ENCODE measurements at regions not wholly inside any gene's neighbourhood (a gene's known extent, or its start where the extent isn't known, plus 50 kb on each side); places are given as distances from the start of the nearest gene placed in this dataset.

DNA sequence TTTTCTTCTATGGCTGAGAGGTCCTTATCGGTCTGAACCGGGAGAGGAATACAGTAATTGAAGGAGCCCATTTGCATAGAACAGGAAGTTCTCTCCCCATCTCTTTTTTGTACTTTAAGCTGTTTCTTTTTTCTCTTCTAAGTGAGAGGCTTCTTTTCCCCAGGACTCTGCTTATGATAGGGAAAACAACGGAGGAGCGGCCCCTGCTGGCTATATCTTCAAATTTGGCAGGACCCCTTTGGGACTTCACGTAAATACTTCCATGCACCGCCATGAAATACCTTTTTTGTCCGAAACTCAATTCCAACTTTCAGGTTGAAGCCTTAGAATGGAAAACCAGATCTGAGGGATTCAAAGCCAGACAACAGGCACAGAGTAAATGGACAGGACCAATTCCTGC is 1153.0 kb upstream of the INTU start:
- Histone ChIP-seq H3K27me3 (no peaks in the 10 kb centered on the region), H3K4me3 (no peak overlapping the region), H3K4me1 (no peaks in the 10 kb centered on the region), H3K9me3 (no peaks in the 10 kb centered on the region), H3K36me3 (no peaks in the 10 kb centered on the region), H3K27ac (no peak overlapping the region)
- DNase-seq, result no peak
- no peak for TF ChIP-seq POLR2A (IDR thresholded peaks at IDR 0.05)
- TF ChIP-seq, protein P1, sequence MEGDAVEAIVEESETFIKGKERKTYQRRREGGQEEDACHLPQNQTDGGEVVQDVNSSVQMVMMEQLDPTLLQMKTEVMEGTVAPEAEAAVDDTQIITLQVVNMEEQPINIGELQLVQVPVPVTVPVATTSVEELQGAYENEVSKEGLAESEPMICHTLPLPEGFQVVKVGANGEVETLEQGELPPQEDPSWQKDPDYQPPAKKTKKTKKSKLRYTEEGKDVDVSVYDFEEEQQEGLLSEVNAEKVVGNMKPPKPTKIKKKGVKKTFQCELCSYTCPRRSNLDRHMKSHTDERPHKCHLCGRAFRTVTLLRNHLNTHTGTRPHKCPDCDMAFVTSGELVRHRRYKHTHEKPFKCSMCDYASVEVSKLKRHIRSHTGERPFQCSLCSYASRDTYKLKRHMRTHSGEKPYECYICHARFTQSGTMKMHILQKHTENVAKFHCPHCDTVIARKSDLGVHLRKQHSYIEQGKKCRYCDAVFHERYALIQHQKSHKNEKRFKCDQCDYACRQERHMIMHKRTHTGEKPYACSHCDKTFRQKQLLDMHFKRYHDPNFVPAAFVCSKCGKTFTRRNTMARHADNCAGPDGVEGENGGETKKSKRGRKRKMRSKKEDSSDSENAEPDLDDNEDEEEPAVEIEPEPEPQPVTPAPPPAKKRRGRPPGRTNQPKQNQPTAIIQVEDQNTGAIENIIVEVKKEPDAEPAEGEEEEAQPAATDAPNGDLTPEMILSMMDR (IDR thresholded peaks at IDR 0.05), result no peak

DNA sequence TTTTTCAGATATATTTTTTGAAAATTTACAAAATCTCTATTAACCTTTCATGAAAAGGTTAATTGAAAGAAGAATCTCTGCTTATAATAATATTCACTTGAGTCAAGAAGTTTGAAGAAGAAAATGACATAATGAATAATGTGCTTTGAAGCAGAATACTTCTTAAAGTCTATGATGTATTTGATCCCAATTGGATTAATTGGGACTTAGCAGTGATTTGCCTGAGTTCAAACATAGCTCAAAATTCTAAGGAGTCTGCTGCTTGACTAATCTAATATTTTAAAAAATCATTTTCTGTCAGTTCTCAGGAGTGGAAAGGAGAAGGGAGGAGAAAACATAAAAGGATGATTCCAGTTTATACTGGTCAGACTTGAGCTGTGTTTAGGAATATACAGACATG is 1150.4 kb upstream of the INTU start:
- no peak overlapping the region for H3K27ac ChIP-seq
- no peak for TF ChIP-seq POLR2A (IDR thresholded peaks at IDR 0.05)
- TF ChIP-seq, protein P1 (IDR thresholded peaks at IDR 0.05), result no peak
- no peak overlapping the region for H3K4me3 ChIP-seq
- no peaks in the 10 kb centered on the region for H3K36me3 ChIP-seq
- no peaks in the 10 kb centered on the region for H3K9me3 ChIP-seq
- H3K27me3 ChIP-seq, result no peaks in the 10 kb centered on the region
- H3K4me1 ChIP-seq, result no peaks in the 10 kb centered on the region
- no peak for DNase-seq

DNA sequence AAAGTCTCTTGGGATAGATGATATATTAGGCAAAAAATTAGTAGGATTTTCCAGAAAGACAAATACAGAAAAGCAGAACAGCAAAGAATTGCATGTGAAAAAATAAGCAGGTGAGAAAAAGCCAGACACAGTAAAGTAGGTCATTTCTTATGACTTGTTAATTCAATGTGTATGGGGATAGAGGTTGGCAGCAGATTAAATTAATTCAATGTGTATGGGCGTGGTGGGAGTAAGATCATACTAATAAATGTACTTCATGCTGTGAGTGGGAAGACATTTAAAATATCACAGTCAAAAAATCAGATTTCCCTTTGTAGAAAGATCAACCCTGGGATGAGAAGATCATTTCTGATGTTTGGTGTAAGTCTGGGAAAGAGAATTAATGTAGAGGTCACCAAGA is 1146.4 kb upstream of the INTU start:
- TF ChIP-seq, protein P1 (IDR thresholded peaks at IDR 0.05), result no peak
- TF ChIP-seq POLR2A (IDR thresholded peaks at IDR 0.05), result no peak
- H3K9me3 ChIP-seq, result no peaks in the 10 kb centered on the region
- no peaks in the 10 kb centered on the region for H3K4me1 ChIP-seq
- H3K36me3 ChIP-seq, result no peaks in the 10 kb centered on the region
- H3K27me3 ChIP-seq, result no peaks in the 10 kb centered on the region
- no peak overlapping the region for H3K27ac ChIP-seq
- H3K4me3 ChIP-seq, result no peak overlapping the region
- no peak for DNase-seq

DNA sequence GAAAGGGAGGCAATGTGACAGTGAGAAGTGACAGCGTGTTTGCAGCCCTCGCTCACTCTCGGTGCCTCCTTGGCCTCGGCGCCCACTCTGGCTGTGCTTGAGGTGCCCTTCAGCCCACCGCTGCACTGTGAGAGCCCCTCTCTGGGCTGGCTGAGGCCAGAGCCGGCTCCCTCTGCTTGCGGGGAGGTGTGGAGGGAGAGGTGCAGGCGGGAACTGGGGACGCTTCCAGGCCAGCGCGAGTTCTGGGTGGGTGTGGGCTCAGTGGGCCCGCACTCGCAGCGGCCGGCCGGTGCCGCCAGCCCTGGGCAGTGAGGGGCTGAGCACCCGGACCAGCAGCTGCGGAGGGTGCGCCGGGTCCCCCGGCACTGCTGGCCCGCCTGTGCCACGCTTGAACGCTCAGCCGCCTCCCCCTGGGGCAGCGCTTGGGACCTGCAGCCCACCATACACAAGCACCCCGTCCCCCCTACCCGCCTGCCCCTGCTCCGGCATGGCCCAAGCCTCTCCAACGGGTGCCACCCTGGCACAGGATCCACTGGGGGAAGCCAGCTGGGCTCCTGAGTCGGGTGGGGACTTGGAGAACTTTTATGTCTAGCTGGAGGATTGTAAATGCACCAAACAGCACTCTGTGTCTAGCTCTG is 1142.8 kb upstream of the INTU start:
- Histone ChIP-seq H3K4me3 (no peak overlapping the region), H3K36me3 (no peaks in the 10 kb centered on the region), H3K27me3 (no peaks in the 10 kb centered on the region), H3K27ac (no peak overlapping the region), H3K4me1 (no peaks in the 10 kb centered on the region), H3K9me3 (no peaks in the 10 kb centered on the region)
- TF ChIP-seq, protein P1 (IDR thresholded peaks at IDR 0.05), result no peak
- no peak for TF ChIP-seq POLR2A (IDR thresholded peaks at IDR 0.05)
- no peak for DNase-seq

DNA sequence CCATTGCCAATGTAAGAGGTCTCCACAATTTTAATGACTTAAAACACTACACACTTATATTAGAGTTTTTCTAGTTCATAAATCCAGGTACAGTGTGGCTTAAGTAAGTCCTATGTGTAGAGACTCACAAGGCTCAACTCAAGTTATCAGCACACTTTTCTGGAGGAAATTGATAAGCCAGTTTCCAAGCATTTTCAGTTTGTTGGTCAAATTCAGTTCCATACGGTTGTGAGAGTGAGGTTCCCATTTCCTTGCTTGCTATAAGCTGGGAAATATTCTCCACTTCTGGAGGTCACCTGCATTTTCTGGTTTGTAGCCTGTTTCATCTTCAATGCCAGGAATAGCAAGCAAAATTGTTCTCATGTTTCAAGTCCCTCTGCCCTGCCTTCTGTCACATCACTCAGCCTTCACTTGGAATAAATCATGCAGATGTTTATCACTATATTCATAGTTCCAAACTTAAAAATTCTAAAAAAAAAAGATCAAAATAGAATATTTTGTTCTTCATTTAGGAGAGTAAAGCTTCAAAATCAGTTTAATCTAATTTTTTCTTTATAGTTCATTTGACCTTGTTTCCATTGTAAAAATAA is 1137.5 kb upstream of the INTU start:
- TF ChIP-seq, protein P1 (IDR thresholded peaks at IDR 0.05), result no peak
- TF ChIP-seq POLR2A (IDR thresholded peaks at IDR 0.05), result no peak
- Histone ChIP-seq H3K4me1 (no peaks in the 10 kb centered on the region), H3K4me3 (no peak overlapping the region), H3K27me3 (no peaks in the 10 kb centered on the region), H3K36me3 (no peaks in the 10 kb centered on the region), H3K9me3 (peaks cover 0 to 4% (median 0%) of the 10 kb centered on the region in 4 donors), H3K27ac (no peak overlapping the region)
- no peak for DNase-seq

Measured in Peyer's patch (tissue), 4 donors.